Panc1 (cell line): ENCODE measurements at regions not wholly inside any gene's neighbourhood (a gene's known extent, or its start where the extent isn't known, plus 50 kb on each side); places are given as distances from the start of the nearest gene placed in this dataset.

Experiments used
- CTCF ChIP-seq: fragments of 450-650 bp; IDR thresholded peaks from 2 replicates; pipeline ENCODE4 v1.5.1; 2017; ENCODE audit warnings: mild to moderate bottlenecking
- SIN3A ChIP-seq: IDR thresholded peaks from 2 replicates; pipeline ENCODE4 v1.6.1; 2012; ENCODE audit warnings: low read depth, mild to moderate bottlenecking, low read length, moderate library complexity, borderline replicate concordance; ENCODE audit not compliant: insufficient read depth

- no peak for TF ChIP-seq CTCF
- no peak for TF ChIP-seq SIN3A
These were observed 135.4 kb downstream of the TMEM132E start for GRCh38 chr17:34714475-34715410.
